ENCODE measurements at regions not wholly inside any gene's neighbourhood (a gene's known extent, or its start where the extent isn't known, plus 50 kb on each side); places are given as distances from the start of the nearest gene placed in this dataset.
"Not testable (repeated sequence)": the region's sequence is repeated elsewhere in the genome, so short reads cannot be mapped to it uniquely, and the experiment has no call there.

GRCh38 chr18:39448942-39449341 lies 1883.3 kb upstream of the CELF4 start:
- DNase-seq (ENCODE audit: low spot score): no peak

- not testable (repeated sequence) for DNase-seq (ENCODE audit: low spot score)
These were observed 1879.4 kb upstream of the CELF4 start for GRCh38 chr18:39444957-39445356.

GRCh38 chr18:39441648-39442047 lies 1876.0 kb upstream of the CELF4 start:
- DNase-seq (ENCODE audit: low spot score): no peak

GRCh38 chr18:39435996-39436395 lies 1870.4 kb upstream of the CELF4 start:
- DNase-seq (ENCODE audit: low spot score): no peak

GRCh38 chr18:39435209-39435608 lies 1869.6 kb upstream of the CELF4 start:
- no peak for DNase-seq (ENCODE audit: low spot score)

- DNase-seq (ENCODE audit: low spot score): no peak
These were observed 1868.8 kb upstream of the CELF4 start for GRCh38 chr18:39434223-39434920.

GRCh38 chr18:39425172-39425850 lies 1859.7 kb upstream of the CELF4 start:
- DNase-seq (ENCODE audit: low spot score): no peak

GRCh38 chr18:39424261-39424660 lies 1858.7 kb upstream of the CELF4 start:
- DNase-seq (ENCODE audit: low spot score): no peak

GRCh38 chr18:39421276-39421675 lies 1855.7 kb upstream of the CELF4 start:
- DNase-seq (ENCODE audit: low spot score): no peak

- no peak for DNase-seq (ENCODE audit: low spot score)
These were observed 1853.7 kb upstream of the CELF4 start for GRCh38 chr18:39419315-39419714.

GRCh38 chr18:39415471-39415870 lies 1849.9 kb upstream of the CELF4 start:
- DNase-seq (ENCODE audit: low spot score): no peak

GRCh38 chr18:39414009-39414700 lies 1848.6 kb upstream of the CELF4 start:
- no peak for DNase-seq (ENCODE audit: low spot score)

- DNase-seq (ENCODE audit: low spot score): no peak
These were observed 1841.3 kb upstream of the CELF4 start for GRCh38 chr18:39406941-39407340.

GRCh38 chr18:39403121-39403520 lies 1837.5 kb upstream of the CELF4 start:
- no peak for DNase-seq (ENCODE audit: low spot score)

- DNase-seq (ENCODE audit: low spot score): no peak
These were observed 1834.1 kb upstream of the CELF4 start for GRCh38 chr18:39399662-39400061.

- DNase-seq (ENCODE audit: low spot score): no peak
These were observed 1830.6 kb upstream of the CELF4 start for GRCh38 chr18:39396168-39396567.

- no peak for DNase-seq (ENCODE audit: low spot score)
These were observed 1824.3 kb upstream of the CELF4 start for GRCh38 chr18:39389800-39390379.

- DNase-seq (ENCODE audit: low spot score): no peak
These were observed 1815.3 kb upstream of the CELF4 start for GRCh38 chr18:39380866-39381265.

GRCh38 chr18:39380186-39380725 lies 1814.7 kb upstream of the CELF4 start:
- DNase-seq (ENCODE audit: low spot score): no peak

- DNase-seq (ENCODE audit: low spot score): no peak
These were observed 1809.5 kb upstream of the CELF4 start for GRCh38 chr18:39375066-39375465.

GRCh38 chr18:39371996-39372395 lies 1806.4 kb upstream of the CELF4 start:
- no peak for DNase-seq (ENCODE audit: low spot score)

GRCh38 chr18:39366656-39367055 lies 1801.1 kb upstream of the CELF4 start:
- no peak for DNase-seq (ENCODE audit: low spot score)
